ENCODE measurements at regions not wholly inside any gene's neighbourhood (a gene's known extent, or its start where the extent isn't known, plus 50 kb on each side); places are given as distances from the start of the nearest gene placed in this dataset.

GRCh38 chr5:68489556-68489955 lies 274.0 kb downstream of the PIK3R1 start:
- TF ChIP-seq EZH2phosphoT487 (IDR thresholded peaks at IDR 0.05; ENCODE audit: unreplicated experiment) = no peak
- TF ChIP-seq, protein P1, sequence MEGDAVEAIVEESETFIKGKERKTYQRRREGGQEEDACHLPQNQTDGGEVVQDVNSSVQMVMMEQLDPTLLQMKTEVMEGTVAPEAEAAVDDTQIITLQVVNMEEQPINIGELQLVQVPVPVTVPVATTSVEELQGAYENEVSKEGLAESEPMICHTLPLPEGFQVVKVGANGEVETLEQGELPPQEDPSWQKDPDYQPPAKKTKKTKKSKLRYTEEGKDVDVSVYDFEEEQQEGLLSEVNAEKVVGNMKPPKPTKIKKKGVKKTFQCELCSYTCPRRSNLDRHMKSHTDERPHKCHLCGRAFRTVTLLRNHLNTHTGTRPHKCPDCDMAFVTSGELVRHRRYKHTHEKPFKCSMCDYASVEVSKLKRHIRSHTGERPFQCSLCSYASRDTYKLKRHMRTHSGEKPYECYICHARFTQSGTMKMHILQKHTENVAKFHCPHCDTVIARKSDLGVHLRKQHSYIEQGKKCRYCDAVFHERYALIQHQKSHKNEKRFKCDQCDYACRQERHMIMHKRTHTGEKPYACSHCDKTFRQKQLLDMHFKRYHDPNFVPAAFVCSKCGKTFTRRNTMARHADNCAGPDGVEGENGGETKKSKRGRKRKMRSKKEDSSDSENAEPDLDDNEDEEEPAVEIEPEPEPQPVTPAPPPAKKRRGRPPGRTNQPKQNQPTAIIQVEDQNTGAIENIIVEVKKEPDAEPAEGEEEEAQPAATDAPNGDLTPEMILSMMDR (conservative IDR thresholded peaks at IDR 0.05; ENCODE audit: low read depth in 2 of 2) = no peak
- TF ChIP-seq POLR2AphosphoS5 (IDR thresholded peaks at IDR 0.05; ENCODE audit: low read depth) = no peak
- no peak for TF ChIP-seq EZH2 (IDR thresholded peaks at IDR 0.05; ENCODE audit: low read depth, unreplicated experiment)
- TF ChIP-seq, protein P2, sequence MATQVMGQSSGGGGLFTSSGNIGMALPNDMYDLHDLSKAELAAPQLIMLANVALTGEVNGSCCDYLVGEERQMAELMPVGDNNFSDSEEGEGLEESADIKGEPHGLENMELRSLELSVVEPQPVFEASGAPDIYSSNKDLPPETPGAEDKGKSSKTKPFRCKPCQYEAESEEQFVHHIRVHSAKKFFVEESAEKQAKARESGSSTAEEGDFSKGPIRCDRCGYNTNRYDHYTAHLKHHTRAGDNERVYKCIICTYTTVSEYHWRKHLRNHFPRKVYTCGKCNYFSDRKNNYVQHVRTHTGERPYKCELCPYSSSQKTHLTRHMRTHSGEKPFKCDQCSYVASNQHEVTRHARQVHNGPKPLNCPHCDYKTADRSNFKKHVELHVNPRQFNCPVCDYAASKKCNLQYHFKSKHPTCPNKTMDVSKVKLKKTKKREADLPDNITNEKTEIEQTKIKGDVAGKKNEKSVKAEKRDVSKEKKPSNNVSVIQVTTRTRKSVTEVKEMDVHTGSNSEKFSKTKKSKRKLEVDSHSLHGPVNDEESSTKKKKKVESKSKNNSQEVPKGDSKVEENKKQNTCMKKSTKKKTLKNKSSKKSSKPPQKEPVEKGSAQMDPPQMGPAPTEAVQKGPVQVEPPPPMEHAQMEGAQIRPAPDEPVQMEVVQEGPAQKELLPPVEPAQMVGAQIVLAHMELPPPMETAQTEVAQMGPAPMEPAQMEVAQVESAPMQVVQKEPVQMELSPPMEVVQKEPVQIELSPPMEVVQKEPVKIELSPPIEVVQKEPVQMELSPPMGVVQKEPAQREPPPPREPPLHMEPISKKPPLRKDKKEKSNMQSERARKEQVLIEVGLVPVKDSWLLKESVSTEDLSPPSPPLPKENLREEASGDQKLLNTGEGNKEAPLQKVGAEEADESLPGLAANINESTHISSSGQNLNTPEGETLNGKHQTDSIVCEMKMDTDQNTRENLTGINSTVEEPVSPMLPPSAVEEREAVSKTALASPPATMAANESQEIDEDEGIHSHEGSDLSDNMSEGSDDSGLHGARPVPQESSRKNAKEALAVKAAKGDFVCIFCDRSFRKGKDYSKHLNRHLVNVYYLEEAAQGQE (IDR thresholded peaks at IDR 0.05; ENCODE audit: unreplicated experiment) = no peak
- TF ChIP-seq ZNF331 (CRISPR knock-in tag; IDR thresholded peaks at IDR 0.05; ENCODE audit: low read depth) = no peak
- TF ChIP-seq ETS1 (IDR thresholded peaks at IDR 0.05) = no peak
- no peak for TF ChIP-seq STAT1 (IDR thresholded peaks at IDR 0.05; ENCODE audit: unreplicated experiment)
- no peak for TF ChIP-seq NANOG (IDR thresholded peaks at IDR 0.05; ENCODE audit: borderline replicate concordance)

Data from GM23338 (cell line).